Heart left ventricle (tissue), 13 donors: ENCODE measurements at regions not wholly inside any gene's neighbourhood (a gene's known extent, or its start where the extent isn't known, plus 50 kb on each side); places are given as distances from the start of the nearest gene placed in this dataset.

Experiments used
- CTCF ChIP-seq, 12 donors: fragments of 200-600 bp; sonication (generic) in 4 of 12; IDR thresholded peaks; one replicate each; pipeline versions ENCODE4 v1.5.0 to v1.8.0; 2018 to 2022; ENCODE audit warnings: antibody characterized with exemption in 12 of 12, mild to moderate bottlenecking in 5 of 12
- POLR2A ChIP-seq, 2 donors: fragments of 450-650 bp; IDR thresholded peaks; one replicate each; pipeline ENCODE4 v1.6.1; 2017; ENCODE audit warnings: antibody characterized with exemption in 2 of 2, mild to moderate bottlenecking in 2 of 2, moderate library complexity in 2 of 2
- donor health status: ischemic (EF 13 %, LVEDD 7.1; RV severe dilation, severe dysfunction).
- donor health status: DM: no; HTN: yes; CAD: no.
- donor health status: DM: no; HTN: no; CAD: no.
- donor health status: ischemic (EF 25% LVEDD 6.9; RV normal size, moderate dysfunction).
- donor health status: ischemic (EF 25% LVEDD 5.7; RV mildly dilated, moderate dysfunction).
- donor health status: ischemic (EF 35%, LVEDD 5.7; RV mildly dilated, moderate dysfunction).
- donor health status: nonischemic (EF 11% LVEDD 7.7; RV severe dilation, severe dysfunction).
- donor health status: DM: yes; HTN: yes; CAD: no.
- donor health status: PGD.
- donor health status: ischemic (EF 29% LVEDD 5.4; RV normal size, mild dysfunction).
- donor health status: nonischemic (EF 23%, LVEDD 6.1; RV moderate dilation, normal function).

- TF ChIP-seq CTCF (IDR thresholded peaks at IDR 0.05) (no peak), POLR2A (IDR thresholded peaks at IDR 0.05) (no peak)
Measured at GRCh38 chr4:189823591-189823990, 117.1 kb upstream of the FRG1 start.
